Medulla oblongata (tissue), 1 donor: ENCODE measurements at regions not wholly inside any gene's neighbourhood (a gene's known extent, or its start where the extent isn't known, plus 50 kb on each side); places are given as distances from the start of the nearest gene placed in this dataset.

ENCODE experiments used
- DNase-seq: peaks from one replicate; pipeline ENCODE4 v3.0.0-alpha.2; 2015; ENCODE audit errors: extremely low spot score

GRCh38 chr16:89043636-89044417 lies 49.8 kb upstream of the ACSF3 start:
- no peak for DNase-seq
